Dendritic cell treated with granulocyte-macrophage colony-stimulating factor and Interleukin-4, amounts not matched to agents 40 ng/mL and 50 ng/mL, for 4 days (primary cell): ENCODE measurements at regions not wholly inside any gene's neighbourhood (a gene's known extent, or its start where the extent isn't known, plus 50 kb on each side); places are given as distances from the start of the nearest gene placed in this dataset.
"Not testable (repeated sequence)": the region's sequence is repeated elsewhere in the genome, so short reads cannot be mapped to it uniquely, and the experiment has no call there.

ENCODE experiments used
- H3K27ac Mint-ChIP-seq: one replicate; pipeline ENCODE4 v1.8.0; 2022; ENCODE audit warnings: mild to moderate bottlenecking, mixed read lengths
- H3K27me3 Mint-ChIP-seq: one replicate; pipeline ENCODE4 v1.8.0; 2022; ENCODE audit warnings: mild to moderate bottlenecking, mixed read lengths
- H3K36me3 Mint-ChIP-seq: one replicate; pipeline ENCODE4 v1.8.0; 2022; ENCODE audit warnings: low read depth, mixed read lengths
- H3K4me1 Mint-ChIP-seq: one replicate; pipeline ENCODE4 v1.8.0; 2022; ENCODE audit warnings: low read depth, mixed read lengths
- H3K4me3 Mint-ChIP-seq: one replicate; pipeline ENCODE4 v1.8.0; 2022; ENCODE audit warnings: mild to moderate bottlenecking, moderate library complexity, mixed read lengths
- H3K9me3 Mint-ChIP-seq: one replicate; pipeline ENCODE4 v1.8.0; 2022; ENCODE audit warnings: mixed read lengths
- intact Hi-C: fragments of 100-400 bp; cut with micrococcal nuclease; formaldehyde crosslinking; loops from one replicate; pipeline ENCODE4 v1.15.0; 2022

- no peaks in the 10 kb centered on the region for H3K36me3 Mint-ChIP-seq
- H3K27me3 Mint-ChIP-seq, result no peaks in the 10 kb centered on the region
- peaks cover 31% of the 10 kb centered on the region for H3K9me3 Mint-ChIP-seq
- H3K27ac Mint-ChIP-seq, result no peak overlapping the region
- no peaks in the 10 kb centered on the region for H3K4me1 Mint-ChIP-seq
- H3K4me3 Mint-ChIP-seq, result no peak overlapping the region
- intact Hi-C loops, result no loop called here
These were observed 322.3 kb upstream of the SETBP1 start for GRCh38 chr18:44358402-44358801.

- H3K36me3 Mint-ChIP-seq, H3K27ac Mint-ChIP-seq, intact Hi-C loops, H3K4me1 Mint-ChIP-seq, H3K4me3 Mint-ChIP-seq, H3K27me3 Mint-ChIP-seq: not testable (repeated sequence)
- H3K9me3 Mint-ChIP-seq, result peaks cover 23% of the 10 kb centered on the region
These were observed 320.9 kb upstream of the SETBP1 start for GRCh38 chr18:44359741-44360140.

GRCh38 chr18:44362213-44362612 lies 318.5 kb upstream of the SETBP1 start:
- H3K4me1 Mint-ChIP-seq, intact Hi-C loops, H3K27me3 Mint-ChIP-seq, H3K9me3 Mint-ChIP-seq, H3K27ac Mint-ChIP-seq, H3K36me3 Mint-ChIP-seq, H3K4me3 Mint-ChIP-seq: not testable (repeated sequence)

GRCh38 chr18:44370861-44371260 lies 309.8 kb upstream of the SETBP1 start:
- Mint-ChIP-seq H3K4me1 (no peaks in the 10 kb centered on the region), H3K4me3 (no peak overlapping the region), H3K27ac (no peak overlapping the region), H3K36me3 (no peaks in the 10 kb centered on the region), H3K9me3 (peaks cover 49% of the 10 kb centered on the region), H3K27me3 (no peaks in the 10 kb centered on the region)
- intact Hi-C loops, result no loop called here

GRCh38 chr18:44374966-44375365 lies 305.7 kb upstream of the SETBP1 start:
- H3K27ac Mint-ChIP-seq, result no peak overlapping the region
- H3K36me3 Mint-ChIP-seq, result no peaks in the 10 kb centered on the region
- peaks cover 72% of the 10 kb centered on the region for H3K9me3 Mint-ChIP-seq
- H3K27me3 Mint-ChIP-seq, result peaks cover 3% of the 10 kb centered on the region
- H3K4me1 Mint-ChIP-seq, result no peaks in the 10 kb centered on the region
- no peak overlapping the region for H3K4me3 Mint-ChIP-seq
- intact Hi-C loops, result no loop called here

GRCh38 chr18:44386401-44386800 lies 294.3 kb upstream of the SETBP1 start:
- Mint-ChIP-seq H3K4me3 (no peak overlapping the region), H3K36me3 (no peaks in the 10 kb centered on the region), H3K27ac (no peak overlapping the region), H3K9me3 (no peaks in the 10 kb centered on the region), H3K27me3 (no peaks in the 10 kb centered on the region), H3K4me1 (peaks cover 5% of the 10 kb centered on the region)
- intact Hi-C loops, result no loop called here

- peaks cover 1% of the 10 kb centered on the region for H3K27me3 Mint-ChIP-seq
- no peaks in the 10 kb centered on the region for H3K9me3 Mint-ChIP-seq
- H3K36me3 Mint-ChIP-seq, result no peaks in the 10 kb centered on the region
- H3K4me1 Mint-ChIP-seq, result peaks cover 11% of the 10 kb centered on the region
- no peak overlapping the region for H3K27ac Mint-ChIP-seq
- intact Hi-C loops, result no loop called here
- H3K4me3 Mint-ChIP-seq, result no peak overlapping the region
These were observed 292.4 kb upstream of the SETBP1 start for GRCh38 chr18:44388329-44388728.

GRCh38 chr18:44392933-44393332 lies 287.8 kb upstream of the SETBP1 start:
- no peak overlapping the region for H3K27ac Mint-ChIP-seq
- peaks cover 1% of the 10 kb centered on the region for H3K27me3 Mint-ChIP-seq
- no peaks in the 10 kb centered on the region for H3K9me3 Mint-ChIP-seq
- peaks cover 11% of the 10 kb centered on the region for H3K4me1 Mint-ChIP-seq
- no peak overlapping the region for H3K4me3 Mint-ChIP-seq
- H3K36me3 Mint-ChIP-seq, result no peaks in the 10 kb centered on the region
- intact Hi-C loops, result no loop called here

- intact Hi-C loops, result no loop called here
- Mint-ChIP-seq H3K9me3 (no peaks in the 10 kb centered on the region), H3K27ac (no peak overlapping the region), H3K27me3 (peaks cover 1% of the 10 kb centered on the region), H3K36me3 (no peaks in the 10 kb centered on the region), H3K4me3 (no peak overlapping the region), H3K4me1 (peaks cover 11% of the 10 kb centered on the region)
These were observed 287.3 kb upstream of the SETBP1 start for GRCh38 chr18:44393406-44393805.

- H3K27ac Mint-ChIP-seq, result no peak overlapping the region
- intact Hi-C loops, result no loop called here
- H3K27me3 Mint-ChIP-seq, result peaks cover 6% of the 10 kb centered on the region
- no peaks in the 10 kb centered on the region for H3K36me3 Mint-ChIP-seq
- peaks cover 6% of the 10 kb centered on the region for H3K4me1 Mint-ChIP-seq
- H3K4me3 Mint-ChIP-seq, result no peak overlapping the region
- H3K9me3 Mint-ChIP-seq, result no peaks in the 10 kb centered on the region
These were observed 284.1 kb upstream of the SETBP1 start for GRCh38 chr18:44396550-44396949.

GRCh38 chr18:44409071-44409470 lies 271.6 kb upstream of the SETBP1 start:
- Mint-ChIP-seq H3K36me3 (no peaks in the 10 kb centered on the region), H3K4me1 (peaks cover 10% of the 10 kb centered on the region), H3K27ac (no peak overlapping the region), H3K4me3 (no peak overlapping the region), H3K9me3 (peaks cover 15% of the 10 kb centered on the region), H3K27me3 (no peaks in the 10 kb centered on the region)
- intact Hi-C loops, result no loop called here

- intact Hi-C loops, result no loop called here
- Mint-ChIP-seq H3K27ac (no peak overlapping the region), H3K36me3 (no peaks in the 10 kb centered on the region), H3K27me3 (no peaks in the 10 kb centered on the region), H3K4me1 (peaks cover 10% of the 10 kb centered on the region), H3K9me3 (peaks cover 15% of the 10 kb centered on the region), H3K4me3 (no peak overlapping the region)
These were observed 271.2 kb upstream of the SETBP1 start for GRCh38 chr18:44409515-44409914.

- H3K4me1 Mint-ChIP-seq, result peaks cover 10% of the 10 kb centered on the region
These were observed 269.9 kb upstream of the SETBP1 start for GRCh38 chr18:44410740-44411139.

GRCh38 chr18:44411262-44411905 lies 269.3 kb upstream of the SETBP1 start:
- H3K9me3 Mint-ChIP-seq, result peaks cover 11% of the 10 kb centered on the region
- H3K4me3 Mint-ChIP-seq, result no peak overlapping the region
- H3K27me3 Mint-ChIP-seq, result peaks cover 3% of the 10 kb centered on the region

More at GRCh38 chr18:44410740-44411139, 269.9 kb upstream of the SETBP1 start:
- H3K36me3 Mint-ChIP-seq, result no peaks in the 10 kb centered on the region
- no peak overlapping the region for H3K4me3 Mint-ChIP-seq
- H3K27ac Mint-ChIP-seq, result no peak overlapping the region
- peaks cover 12% of the 10 kb centered on the region for H3K9me3 Mint-ChIP-seq
- intact Hi-C loops, result no loop called here
- H3K27me3 Mint-ChIP-seq, result no peaks in the 10 kb centered on the region

GRCh38 chr18:44411976-44412375 lies 268.7 kb upstream of the SETBP1 start:
- H3K27me3 Mint-ChIP-seq, result peaks cover 3% of the 10 kb centered on the region
- no peak overlapping the region for H3K27ac Mint-ChIP-seq
- H3K36me3 Mint-ChIP-seq, result no peaks in the 10 kb centered on the region
- intact Hi-C loops, result no loop called here
- H3K9me3 Mint-ChIP-seq, result peaks cover 7% of the 10 kb centered on the region
- H3K4me1 Mint-ChIP-seq, result peaks cover 10% of the 10 kb centered on the region
- H3K4me3 Mint-ChIP-seq, result no peak overlapping the region

More at GRCh38 chr18:44411262-44411905, 269.3 kb upstream of the SETBP1 start:
- intact Hi-C loops, result no loop called here
- H3K4me1 Mint-ChIP-seq, result peaks cover 10% of the 10 kb centered on the region
- H3K36me3 Mint-ChIP-seq, result no peaks in the 10 kb centered on the region
- no peak overlapping the region for H3K27ac Mint-ChIP-seq
